Lower lobe of right lung (tissue), 2 donors: ENCODE measurements at regions not wholly inside any gene's neighbourhood (a gene's known extent, or its start where the extent isn't known, plus 50 kb on each side); places are given as distances from the start of the nearest gene placed in this dataset.

Experiments used
- ATAC-seq, 2 donors: fragments of 200-7000 bp; cut with Tn5 transposase; one replicate each; pipeline ENCODE4 v1.9.1; 2020 to 2022; ENCODE audit warnings: mild to moderate bottlenecking in 2 of 2, moderate library complexity in 2 of 2
- DNase-seq: peaks from one replicate; pipeline ENCODE4 v3.0.0-alpha.2; 2020
- H3K27ac ChIP-seq: fragments of 200-600 bp; one replicate; pipeline ENCODE4 v1.8.0; 2022
- H3K27me3 ChIP-seq: fragments of 200-600 bp; one replicate; pipeline ENCODE4 v1.8.0; 2022; ENCODE audit warnings: low read depth
- H3K36me3 ChIP-seq: fragments of 200-600 bp; one replicate; pipeline ENCODE4 v1.8.0; 2022; ENCODE audit warnings: mild to moderate bottlenecking
- H3K4me1 ChIP-seq: fragments of 200-600 bp; one replicate; pipeline ENCODE4 v1.8.0; 2022
- H3K4me3 ChIP-seq: fragments of 200-600 bp; one replicate; pipeline ENCODE4 v1.8.0; 2022; ENCODE audit warnings: mild to moderate bottlenecking
- H3K9me3 ChIP-seq: fragments of 200-600 bp; one replicate; pipeline ENCODE4 v1.8.0; 2022
- intact Hi-C: fragments of 100-400 bp; cut with DNase I; formaldehyde crosslinking; loops from one replicate; pipeline ENCODE4 v1.11.0; 2022
- TF ChIP-seq, protein P1 (sequence below): fragments of 200-600 bp; IDR thresholded peaks from one replicate; pipeline ENCODE4 v1.8.0; 2022; ENCODE audit warnings: antibody characterized with exemption, mild to moderate bottlenecking
- donor health status: DM: no; HTN: yes; CAD: no; lungs with severe emphysema.

DNA sequence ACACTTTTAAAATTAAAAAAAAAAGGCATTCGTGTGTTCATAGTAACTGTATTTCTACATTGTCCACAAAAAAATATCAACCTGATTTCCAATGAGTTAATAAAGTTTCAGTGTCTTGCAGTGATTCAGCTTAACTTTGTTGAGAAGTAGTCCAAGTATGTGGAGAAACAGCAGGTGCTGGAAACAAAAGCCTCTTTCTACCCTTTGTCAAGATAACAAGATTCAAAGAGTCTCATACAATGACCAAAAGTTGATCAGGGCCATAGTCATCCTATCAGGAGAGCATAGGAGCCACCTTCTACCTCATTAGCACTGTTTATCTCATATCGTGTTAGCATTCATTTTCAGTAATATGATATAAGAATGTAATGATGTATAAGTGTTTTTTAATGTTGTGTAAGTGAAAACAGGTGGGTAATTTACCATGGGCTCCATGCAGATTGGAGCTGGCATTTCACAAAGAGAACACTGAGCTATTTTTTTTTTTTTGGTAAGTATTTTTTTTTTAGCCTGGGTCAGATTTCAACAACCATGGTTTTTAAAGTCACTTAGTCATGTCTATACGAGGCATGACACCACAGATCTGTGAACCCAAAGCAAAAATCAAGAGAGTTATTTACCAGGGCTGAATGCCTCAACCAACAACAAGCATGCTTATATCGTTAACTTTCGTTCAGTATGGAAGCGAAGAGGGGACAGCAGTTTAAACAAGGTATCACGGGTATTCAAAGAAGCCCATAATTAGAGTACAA lies 165.0 kb upstream of the ZNF521 start:
- ATAC-seq (no peak), DNase-seq (no peak)
- intact Hi-C loops, result no loop called here
- H3K27me3 ChIP-seq, result no peaks in the 10 kb centered on the region
- no peaks in the 10 kb centered on the region for H3K4me1 ChIP-seq
- no peaks in the 10 kb centered on the region for H3K9me3 ChIP-seq
- H3K27ac ChIP-seq, result no peak overlapping the region
- TF ChIP-seq, protein P1, sequence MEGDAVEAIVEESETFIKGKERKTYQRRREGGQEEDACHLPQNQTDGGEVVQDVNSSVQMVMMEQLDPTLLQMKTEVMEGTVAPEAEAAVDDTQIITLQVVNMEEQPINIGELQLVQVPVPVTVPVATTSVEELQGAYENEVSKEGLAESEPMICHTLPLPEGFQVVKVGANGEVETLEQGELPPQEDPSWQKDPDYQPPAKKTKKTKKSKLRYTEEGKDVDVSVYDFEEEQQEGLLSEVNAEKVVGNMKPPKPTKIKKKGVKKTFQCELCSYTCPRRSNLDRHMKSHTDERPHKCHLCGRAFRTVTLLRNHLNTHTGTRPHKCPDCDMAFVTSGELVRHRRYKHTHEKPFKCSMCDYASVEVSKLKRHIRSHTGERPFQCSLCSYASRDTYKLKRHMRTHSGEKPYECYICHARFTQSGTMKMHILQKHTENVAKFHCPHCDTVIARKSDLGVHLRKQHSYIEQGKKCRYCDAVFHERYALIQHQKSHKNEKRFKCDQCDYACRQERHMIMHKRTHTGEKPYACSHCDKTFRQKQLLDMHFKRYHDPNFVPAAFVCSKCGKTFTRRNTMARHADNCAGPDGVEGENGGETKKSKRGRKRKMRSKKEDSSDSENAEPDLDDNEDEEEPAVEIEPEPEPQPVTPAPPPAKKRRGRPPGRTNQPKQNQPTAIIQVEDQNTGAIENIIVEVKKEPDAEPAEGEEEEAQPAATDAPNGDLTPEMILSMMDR, result no peak
- no peaks in the 10 kb centered on the region for H3K36me3 ChIP-seq
- H3K4me3 ChIP-seq, result no peak overlapping the region

DNA sequence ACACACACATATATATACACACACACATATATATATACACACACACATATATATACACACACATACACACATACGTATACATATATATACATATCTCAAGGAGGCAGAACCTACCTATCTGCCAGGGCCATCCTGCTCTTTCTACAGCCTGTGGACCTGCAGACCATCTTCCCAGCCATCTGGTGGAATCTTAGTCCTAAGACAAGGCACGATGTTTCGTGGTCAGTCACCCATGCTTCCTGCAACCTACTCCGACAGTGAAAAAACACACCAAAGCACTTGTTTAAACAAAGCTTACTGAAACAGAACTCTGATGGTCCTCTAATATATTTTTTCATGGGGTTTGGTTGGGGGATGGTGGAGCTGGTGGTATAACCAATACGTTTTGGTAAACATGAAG lies 164.2 kb upstream of the ZNF521 start:
- Histone ChIP-seq H3K4me1 (no peaks in the 10 kb centered on the region), H3K27me3 (no peaks in the 10 kb centered on the region), H3K36me3 (no peaks in the 10 kb centered on the region), H3K4me3 (no peak overlapping the region), H3K9me3 (no peaks in the 10 kb centered on the region), H3K27ac (no peak overlapping the region)
- TF ChIP-seq, protein P1, result no peak
- DNase-seq (no peak), ATAC-seq (no peak)
- intact Hi-C loops, result no loop called here

DNA sequence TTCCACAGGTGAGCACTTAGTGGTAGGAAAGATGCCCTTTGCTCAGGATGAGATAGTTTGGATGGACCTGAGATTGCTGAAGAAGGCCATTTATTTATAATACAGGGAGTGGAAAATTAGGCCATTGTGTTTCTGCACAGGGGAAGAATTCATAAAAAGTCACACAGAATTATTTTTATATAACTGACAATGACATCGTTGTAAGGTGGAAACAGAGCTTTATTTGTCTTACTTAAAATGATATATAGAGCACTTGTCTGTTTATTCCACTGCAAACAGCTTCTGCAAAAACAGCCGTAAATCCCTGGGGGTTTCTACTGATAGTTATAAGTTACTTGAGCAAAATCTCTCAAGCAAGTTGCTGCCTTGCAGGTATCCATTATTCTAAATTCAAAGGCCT lies 158.1 kb upstream of the ZNF521 start:
- Histone ChIP-seq H3K36me3 (no peaks in the 10 kb centered on the region), H3K4me1 (no peaks in the 10 kb centered on the region), H3K27ac (no peak overlapping the region), H3K27me3 (no peaks in the 10 kb centered on the region), H3K4me3 (no peak overlapping the region), H3K9me3 (no peaks in the 10 kb centered on the region)
- no peak for ATAC-seq
- no peak for DNase-seq
- TF ChIP-seq, protein P1, result no peak
- intact Hi-C loops, result no loop called here

GRCh38 chr18:25503567-25504081 lies 151.7 kb upstream of the ZNF521 start:
- H3K27ac ChIP-seq, result no peak overlapping the region
- H3K36me3 ChIP-seq, result no peaks in the 10 kb centered on the region
- no peaks in the 10 kb centered on the region for H3K9me3 ChIP-seq
- intact Hi-C loops, result no loop called here
- ATAC-seq (peak; percentile 68 to 73), DNase-seq (no peak)
- TF ChIP-seq, protein P1, result no peak
- no peaks in the 10 kb centered on the region for H3K27me3 ChIP-seq
- peaks cover 6% of the 10 kb centered on the region for H3K4me1 ChIP-seq
- H3K4me3 ChIP-seq, result peak overlapping the region; percentile 44

- no peak overlapping the region for H3K27ac ChIP-seq
- DNase-seq (no peak), ATAC-seq (no peak)
- H3K4me1 ChIP-seq, result no peaks in the 10 kb centered on the region
- H3K4me3 ChIP-seq, result no peak overlapping the region
- no peaks in the 10 kb centered on the region for H3K27me3 ChIP-seq
- no peaks in the 10 kb centered on the region for H3K9me3 ChIP-seq
- H3K36me3 ChIP-seq, result no peaks in the 10 kb centered on the region
- intact Hi-C loops, result no loop called here
- TF ChIP-seq, protein P1, result no peak
Measured at GRCh38 chr18:25497151-25497794, 145.3 kb upstream of the ZNF521 start.
